ENCODE measurements at regions not wholly inside any gene's neighbourhood (a gene's known extent, or its start where the extent isn't known, plus 50 kb on each side); places are given as distances from the start of the nearest gene placed in this dataset.

DNA sequence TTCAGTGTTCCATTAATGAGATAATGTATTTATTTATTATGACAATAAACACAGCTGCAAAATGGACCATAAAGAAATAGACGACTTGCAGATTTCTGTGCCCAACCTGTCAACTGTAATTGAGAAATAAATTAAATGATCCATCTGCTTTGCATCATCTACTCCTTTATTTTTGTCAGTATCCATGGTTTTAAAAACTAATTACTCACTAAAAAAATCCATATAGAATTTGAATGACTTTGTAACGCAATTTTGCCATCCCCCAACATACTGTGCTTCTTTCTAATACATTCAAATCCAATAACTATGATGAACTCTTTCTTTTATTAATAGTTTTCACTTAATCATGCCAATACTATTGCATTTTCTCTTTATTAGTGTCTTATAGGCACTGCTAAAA lies 388.5 kb upstream of the SORCS1 start:
- WGBS, 4 donors, result 71 to 74% (median 72%) methylated on average over 2 of the region's 2 CpGs
- Histone ChIP-seq H3K36me3 (no peaks in the 10 kb centered on the region), H3K9me3 (peaks cover 0 to 4% (median 0%) of the 10 kb centered on the region in 12 donors), H3K27me3 (no peaks in the 10 kb centered on the region), H3K4me3 (no peak overlapping the region), H3K4me1 (no peaks in the 10 kb centered on the region), H3K27ac (no peak overlapping the region)
- ATAC-seq (no peak), DNase-seq (no peak)
- intact Hi-C loops (cut with DNase I), result no loop called here
- TF ChIP-seq CTCF (IDR thresholded peaks at IDR 0.05), result no peak
- no peak for TF ChIP-seq POLR2A (IDR thresholded peaks at IDR 0.05)

GRCh38 chr10:107548301-107548700 lies 383.8 kb upstream of the SORCS1 start:
- WGBS, 4 donors, result 50 to 59% (median 55%) methylated on average over 4 of the region's 4 CpGs
- intact Hi-C loops (cut with DNase I), result no loop called here
- DNase-seq, result no peak

DNA sequence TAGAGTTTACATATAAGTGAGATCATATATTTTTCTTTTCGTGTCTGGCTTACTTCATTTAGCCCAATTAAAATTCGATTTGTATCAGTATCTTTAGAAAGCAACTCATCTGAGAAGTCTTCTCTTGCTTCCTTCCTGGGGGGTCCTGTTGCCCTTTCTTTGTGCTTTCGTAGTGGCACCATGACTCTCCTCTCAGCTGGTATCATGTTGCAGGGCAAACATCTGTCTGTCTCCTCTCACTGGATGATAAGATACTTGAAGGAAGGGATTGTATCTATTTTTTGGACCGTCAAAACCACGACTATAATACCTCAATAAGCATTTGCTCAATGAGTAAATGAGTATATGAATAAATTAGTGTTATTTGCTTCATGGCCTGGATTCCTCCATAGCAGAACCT lies 382.5 kb upstream of the SORCS1 start:
- H3K4me3 ChIP-seq, result no peak overlapping the region
- intact Hi-C loops (cut with DNase I), result no loop called here
- ATAC-seq (no peak), DNase-seq (no peak)
- H3K27me3 ChIP-seq, result no peaks in the 10 kb centered on the region
- TF ChIP-seq CTCF (IDR thresholded peaks at IDR 0.05) (no peak), POLR2A (IDR thresholded peaks at IDR 0.05) (no peak)
- H3K36me3 ChIP-seq, result no peaks in the 10 kb centered on the region
- WGBS, 4 donors, result 41 to 63% (median 50%) methylated on average over 5 of the region's 5 CpGs
- peaks cover 0 to 4% (median 0%) of the 10 kb centered on the region in 12 donors for H3K9me3 ChIP-seq
- H3K4me1 ChIP-seq, result no peaks in the 10 kb centered on the region
- H3K27ac ChIP-seq, result no peak overlapping the region

More at GRCh38 chr10:107548301-107548700, 383.8 kb upstream of the SORCS1 start:
- Histone ChIP-seq H3K36me3 (no peaks in the 10 kb centered on the region), H3K27ac (no peak overlapping the region), H3K4me3 (no peak overlapping the region), H3K27me3 (no peaks in the 10 kb centered on the region), H3K4me1 (no peaks in the 10 kb centered on the region), H3K9me3 (peaks cover 0 to 4% (median 0%) of the 10 kb centered on the region in 12 donors)
- no peak for ATAC-seq
- TF ChIP-seq CTCF (IDR thresholded peaks at IDR 0.05) (no peak), POLR2A (IDR thresholded peaks at IDR 0.05) (no peak)

DNA sequence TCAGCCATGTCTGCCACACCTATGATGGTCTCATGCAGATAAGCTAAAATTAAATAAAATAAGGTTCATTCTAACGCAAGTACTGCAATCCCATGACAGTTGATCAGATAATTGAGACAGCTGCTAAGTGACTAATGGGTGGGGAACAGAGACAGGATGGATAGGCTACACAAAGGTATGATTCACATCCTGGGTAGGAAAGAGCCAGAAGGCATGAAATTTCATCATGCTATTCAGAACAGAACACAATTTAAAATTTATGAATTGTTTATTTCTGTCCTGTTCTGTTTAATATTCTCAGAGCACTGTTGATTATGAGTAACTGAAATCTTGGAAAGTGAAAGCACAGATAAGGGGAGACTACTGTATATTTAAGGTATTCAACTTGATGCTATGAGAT lies 381.8 kb upstream of the SORCS1 start:
- ATAC-seq (no peak), DNase-seq (no peak)
- H3K4me1 ChIP-seq, result no peaks in the 10 kb centered on the region
- intact Hi-C loops (cut with DNase I), result no loop called here
- no peaks in the 10 kb centered on the region for H3K36me3 ChIP-seq
- H3K27me3 ChIP-seq, result no peaks in the 10 kb centered on the region
- H3K9me3 ChIP-seq, result peaks cover 0 to 4% (median 0%) of the 10 kb centered on the region in 12 donors
- no peak for TF ChIP-seq POLR2A (IDR thresholded peaks at IDR 0.05)
- TF ChIP-seq CTCF (IDR thresholded peaks at IDR 0.05), result no peak
- H3K27ac ChIP-seq, result no peak overlapping the region
- 18 to 42% (median 23%) methylated on average over 1 of the region's 1 CpG for WGBS, 4 donors
- H3K4me3 ChIP-seq, result no peak overlapping the region

Data from heart left ventricle (tissue), 16 donors.